H7 (cell line): ENCODE measurements at regions not wholly inside any gene's neighbourhood (a gene's known extent, or its start where the extent isn't known, plus 50 kb on each side); places are given as distances from the start of the nearest gene placed in this dataset.

ENCODE experiments used
- DNase-seq: peaks from one replicate; pipeline ENCODE4 v3.0.0; 2012
- H3K27me3 ChIP-seq: 2 replicates; pipeline ENCODE4 v1.6.0; 2011; ENCODE audit warnings: mild to moderate bottlenecking, low read length; ENCODE audit not compliant: control insufficient read depth, insufficient read depth
- H3K36me3 ChIP-seq: replicated peaks from 2 replicates; pipeline ENCODE4 v1.5.1; 2011; ENCODE audit warnings: low read length; ENCODE audit not compliant: control insufficient read depth, insufficient read depth
- H3K4me3 ChIP-seq: 2 replicates; pipeline ENCODE4 v1.5.1; 2011; ENCODE audit warnings: low read depth, mild to moderate bottlenecking, control low read depth, low read length, moderate library complexity; ENCODE audit not compliant: insufficient read depth

DNA sequence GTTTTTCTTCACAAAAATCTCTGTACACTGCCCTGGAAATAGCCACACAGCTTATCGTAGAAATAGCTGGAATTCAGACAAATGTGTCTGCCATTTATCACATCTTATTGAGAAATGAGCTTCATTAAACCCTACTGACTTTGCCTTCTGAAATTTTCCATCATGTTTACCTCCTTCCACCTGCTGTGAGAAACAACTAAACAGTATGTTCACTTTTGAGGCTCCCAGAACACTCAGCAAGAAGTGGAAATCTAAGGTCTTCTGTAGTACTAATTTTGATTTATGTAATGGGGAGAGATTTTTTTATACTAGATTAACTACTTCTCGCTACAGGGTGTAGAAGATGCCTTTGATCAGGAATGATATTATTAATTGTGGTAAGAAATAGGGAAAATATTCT, 268.0 kb downstream of the KCNC2 start:
- no peak for DNase-seq

DNA sequence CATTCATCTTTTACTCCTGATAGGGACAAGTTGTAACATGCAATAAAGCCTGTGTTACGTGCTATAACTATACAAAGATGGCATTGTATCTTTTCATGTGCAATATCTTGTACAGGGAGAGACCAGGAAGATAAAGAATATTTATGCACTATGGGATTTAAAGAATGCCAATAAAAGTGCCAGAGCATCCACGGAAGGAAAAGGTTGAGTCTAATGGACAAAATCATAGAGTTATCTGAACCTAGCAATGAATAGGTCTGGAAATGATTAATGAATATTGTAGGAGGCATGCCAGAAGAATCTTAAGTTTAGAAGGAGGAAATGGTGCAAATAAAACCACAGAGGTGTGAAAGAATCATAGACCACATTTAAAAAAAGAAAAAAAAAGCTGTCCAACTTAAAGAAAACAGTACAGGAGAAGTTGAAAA, 263.9 kb downstream of the KCNC2 start:
- Histone ChIP-seq H3K27me3 (no peaks in the 10 kb centered on the region), H3K4me3 (no peak overlapping the region), H3K36me3 (no peaks in the 10 kb centered on the region)
- no peak for DNase-seq

More for the DNA sequence above, 268.0 kb downstream of the KCNC2 start:
- Histone ChIP-seq H3K4me3 (no peak overlapping the region), H3K27me3 (no peaks in the 10 kb centered on the region), H3K36me3 (no peaks in the 10 kb centered on the region)

DNA sequence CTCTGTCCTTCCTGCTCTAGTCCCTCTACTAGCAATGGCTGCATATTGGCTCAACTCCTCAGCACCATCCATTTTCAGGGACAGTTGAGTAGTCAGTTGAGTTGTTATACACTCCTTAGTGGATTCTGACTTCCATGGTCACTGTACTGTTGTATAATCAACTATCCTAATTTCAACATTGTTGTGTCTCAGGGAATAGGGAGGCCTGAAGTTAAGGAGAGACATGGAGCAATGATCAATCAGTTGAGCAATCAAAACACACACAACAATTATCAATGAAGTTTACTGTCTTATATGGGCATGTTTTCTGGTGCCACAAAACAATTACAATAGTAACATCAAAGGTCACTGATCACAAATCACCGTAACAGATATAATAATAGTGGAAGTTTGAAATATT, 255.9 kb downstream of the KCNC2 start:
- DNase-seq, result no peak
- H3K4me3 ChIP-seq, result no peak overlapping the region
- H3K36me3 ChIP-seq, result no peaks in the 10 kb centered on the region
- H3K27me3 ChIP-seq, result no peaks in the 10 kb centered on the region

DNA sequence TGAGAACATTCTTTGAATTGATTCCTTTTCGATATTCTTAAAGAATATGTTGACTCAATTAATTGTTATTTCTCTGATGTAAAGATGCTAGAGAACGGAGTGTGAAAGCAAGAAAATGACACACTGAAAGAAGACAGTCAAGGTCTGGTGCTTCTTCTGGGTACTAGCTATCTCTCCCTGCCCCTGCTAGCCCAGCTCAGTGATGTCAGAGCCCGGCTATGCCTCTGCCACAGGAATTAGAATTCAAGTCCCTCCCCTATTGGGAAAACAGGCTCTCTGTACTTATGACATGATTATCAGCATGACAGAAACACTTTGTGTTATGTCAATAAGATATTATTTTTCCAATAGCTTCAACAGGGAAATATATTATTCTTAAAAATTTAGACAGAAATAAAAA, 252.4 kb downstream of the KCNC2 start:
- no peaks in the 10 kb centered on the region for H3K27me3 ChIP-seq

DNA sequence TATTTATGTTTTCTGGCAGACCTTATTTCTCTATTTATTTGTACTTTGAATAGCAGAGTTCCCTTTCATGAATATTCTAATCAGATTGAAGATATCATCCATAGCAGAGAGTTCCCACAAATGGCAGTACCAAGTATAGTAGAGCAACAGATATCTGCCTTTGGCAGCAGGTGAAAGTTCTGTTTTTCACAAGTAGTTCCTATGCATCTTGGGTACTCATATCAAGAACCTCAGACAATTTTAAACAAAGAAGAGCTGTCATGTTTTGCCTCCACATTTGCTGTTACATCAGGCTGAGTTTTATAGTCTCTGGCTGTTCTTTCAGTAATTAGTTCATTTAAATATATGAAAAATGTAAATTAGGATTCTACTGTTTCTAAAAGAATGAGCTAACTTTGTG, 252.0 kb downstream of the KCNC2 start:
- no peak overlapping the region for H3K4me3 ChIP-seq
- DNase-seq, result no peak
- H3K36me3 ChIP-seq, result no peaks in the 10 kb centered on the region
- H3K27me3 ChIP-seq, result no peaks in the 10 kb centered on the region

More for the DNA sequence above, 252.4 kb downstream of the KCNC2 start:
- Histone ChIP-seq H3K4me3 (no peak overlapping the region), H3K36me3 (no peaks in the 10 kb centered on the region)
- DNase-seq, result no peak

DNA sequence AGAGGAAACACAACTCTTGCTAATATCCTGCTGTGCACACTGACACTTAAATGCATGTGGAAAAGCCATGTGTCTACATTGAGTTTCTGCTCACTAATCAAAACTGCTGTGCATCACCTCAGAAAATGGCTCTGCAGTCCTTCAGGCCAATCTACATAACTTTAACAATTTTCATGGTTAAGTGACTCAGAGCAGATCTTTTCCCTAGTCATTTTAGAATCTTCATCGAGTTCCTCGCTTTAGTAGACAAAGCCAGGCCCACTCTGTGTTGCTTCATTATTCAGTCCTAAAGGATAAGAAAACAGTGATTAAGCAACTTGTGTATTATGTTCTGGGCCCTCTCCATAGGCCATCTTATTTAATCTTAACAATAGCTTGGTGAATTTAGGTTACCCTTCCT, 250.0 kb downstream of the KCNC2 start:
- H3K36me3 ChIP-seq, result no peaks in the 10 kb centered on the region
- DNase-seq, result no peak
- H3K27me3 ChIP-seq, result no peaks in the 10 kb centered on the region
- no peak overlapping the region for H3K4me3 ChIP-seq

DNA sequence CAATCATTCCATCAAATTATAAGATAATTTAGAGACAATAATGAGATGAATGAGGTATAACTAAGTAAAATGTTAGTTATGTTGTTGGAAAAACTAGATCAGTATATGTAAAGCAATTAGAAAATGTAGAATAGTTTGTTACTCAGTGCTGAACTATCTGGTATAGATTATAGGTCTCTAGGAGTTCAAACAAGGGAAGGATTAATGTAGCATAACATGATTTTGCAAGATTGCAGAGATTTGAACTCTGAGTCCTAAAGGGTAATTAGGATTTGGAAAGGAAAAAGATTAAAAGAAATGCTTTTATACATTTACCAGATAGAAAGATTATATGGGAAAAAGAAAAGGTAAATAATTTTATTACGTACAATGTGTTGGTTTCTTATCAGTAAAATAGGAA, 246.3 kb downstream of the KCNC2 start:
- H3K36me3 ChIP-seq, result no peaks in the 10 kb centered on the region
- H3K4me3 ChIP-seq, result no peak overlapping the region
- H3K27me3 ChIP-seq, result no peaks in the 10 kb centered on the region
- DNase-seq, result no peak

DNA sequence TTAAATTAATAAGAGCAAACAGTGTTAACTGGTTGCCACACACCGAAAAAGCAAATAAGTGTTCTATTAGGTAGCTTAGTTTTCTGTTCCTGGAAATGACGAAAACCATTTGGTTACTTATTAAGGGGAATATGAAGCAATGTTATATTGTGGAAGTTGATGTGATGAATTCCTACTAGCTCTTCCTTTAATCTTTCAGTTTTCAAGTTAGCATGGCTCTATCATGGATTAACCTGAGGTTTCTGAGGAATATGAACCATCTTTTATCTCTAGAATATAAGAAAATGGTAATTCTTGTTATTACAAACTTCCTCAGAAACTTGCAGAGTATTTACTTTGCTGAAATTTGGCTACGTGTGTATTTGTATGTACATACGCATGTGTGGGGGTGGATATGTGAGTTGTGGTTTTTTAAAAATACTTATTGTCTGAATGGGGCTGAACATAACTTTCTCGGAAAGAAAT, 245.7 kb downstream of the KCNC2 start:
- no peak for DNase-seq
- no peak overlapping the region for H3K4me3 ChIP-seq
- no peaks in the 10 kb centered on the region for H3K36me3 ChIP-seq
- H3K27me3 ChIP-seq, result no peaks in the 10 kb centered on the region

DNA sequence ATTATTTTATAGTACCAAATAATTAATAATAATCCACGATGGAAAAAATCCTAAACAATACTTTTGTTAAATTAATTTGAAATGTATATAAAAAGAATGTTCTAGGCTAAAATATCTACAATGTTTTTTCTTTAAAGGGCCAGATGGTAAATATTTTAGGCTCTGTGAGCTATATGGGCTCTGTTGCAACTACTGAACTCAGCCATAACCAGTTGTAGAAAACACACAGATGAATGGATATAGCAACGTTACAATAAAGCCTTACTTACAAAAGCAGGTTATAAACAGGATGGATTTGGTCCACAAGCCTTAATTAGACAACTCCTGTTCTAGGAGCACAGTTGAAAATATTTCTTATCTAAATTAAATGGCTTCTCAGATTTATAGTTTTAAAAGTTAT, 245.2 kb downstream of the KCNC2 start:
- Histone ChIP-seq H3K27me3 (no peaks in the 10 kb centered on the region), H3K4me3 (no peak overlapping the region), H3K36me3 (no peaks in the 10 kb centered on the region)
- DNase-seq, result no peak

DNA sequence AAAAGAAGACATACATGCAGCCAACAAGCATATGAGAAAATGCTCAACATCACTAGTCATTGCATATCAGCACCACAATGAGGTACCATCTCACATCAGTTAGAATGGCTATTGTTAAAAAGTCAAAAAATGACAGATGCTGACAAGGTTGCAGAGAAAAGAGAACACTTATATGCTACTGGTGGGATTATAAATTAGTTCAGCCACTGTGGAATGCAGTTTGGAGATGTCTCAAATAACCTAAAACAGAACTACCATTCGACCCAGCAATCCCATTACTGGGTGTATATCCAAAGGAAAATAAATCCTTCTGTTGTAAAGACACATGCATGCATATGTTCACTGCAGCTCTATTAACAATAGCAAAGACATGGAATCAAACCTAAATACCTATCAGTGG, 238.4 kb downstream of the KCNC2 start:
- Histone ChIP-seq H3K4me3 (no peak overlapping the region), H3K36me3 (no peaks in the 10 kb centered on the region), H3K27me3 (no peaks in the 10 kb centered on the region)
- no peak for DNase-seq

DNA sequence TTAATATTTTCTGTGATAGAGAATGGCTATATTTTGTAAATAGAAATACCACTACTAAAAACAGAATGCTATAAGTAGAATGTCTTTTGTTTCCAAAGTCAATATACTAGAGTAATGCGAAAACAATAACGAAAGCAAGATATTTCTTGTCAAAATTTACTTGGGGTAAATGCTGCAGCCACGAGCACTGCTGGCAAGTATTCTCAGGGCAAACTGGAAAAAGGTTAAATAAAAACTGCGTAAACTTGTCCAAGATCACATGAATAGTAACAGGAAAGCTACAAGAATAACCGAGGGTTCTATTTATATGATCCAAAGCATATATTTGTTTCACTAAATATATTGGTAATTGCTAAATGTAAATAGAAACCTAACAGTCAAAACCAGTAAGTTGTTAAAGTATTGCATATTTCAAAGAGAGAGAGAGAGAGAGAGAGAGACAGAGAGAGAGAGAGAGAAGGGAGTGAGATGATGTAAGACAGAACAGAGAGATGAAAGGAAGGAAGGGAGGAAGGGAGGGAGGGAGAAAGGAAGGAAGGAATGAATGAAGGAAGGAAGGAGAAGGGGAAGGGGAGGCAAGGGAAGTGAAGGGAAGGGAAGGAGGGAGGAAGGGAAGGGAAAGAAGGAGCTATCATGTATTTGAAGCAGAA, 231.7 kb downstream of the KCNC2 start:
- Histone ChIP-seq H3K36me3 (no peaks in the 10 kb centered on the region), H3K4me3 (no peak overlapping the region), H3K27me3 (no peaks in the 10 kb centered on the region)
- DNase-seq, result no peak

DNA sequence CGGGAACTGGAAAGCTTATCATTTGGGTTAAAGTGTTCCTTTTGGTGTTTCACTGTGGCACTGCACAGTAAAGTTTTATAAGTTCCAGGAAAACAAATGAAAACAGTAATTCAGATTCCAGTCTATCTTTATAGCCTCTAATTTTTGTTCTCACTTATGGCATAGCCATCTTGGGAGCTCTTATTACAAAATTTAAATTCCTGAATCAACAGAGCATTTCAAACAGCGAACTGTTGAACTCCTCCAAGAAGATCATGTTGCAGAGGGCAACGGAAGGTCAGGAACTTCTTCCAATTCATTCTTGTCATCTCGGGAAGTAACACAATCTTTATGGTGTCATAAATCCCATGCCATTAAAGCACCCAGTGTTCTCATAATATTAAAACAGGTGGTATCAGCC, 229.1 kb downstream of the KCNC2 start:
- Histone ChIP-seq H3K36me3 (no peaks in the 10 kb centered on the region), H3K4me3 (no peak overlapping the region)
- DNase-seq, result no peak

DNA sequence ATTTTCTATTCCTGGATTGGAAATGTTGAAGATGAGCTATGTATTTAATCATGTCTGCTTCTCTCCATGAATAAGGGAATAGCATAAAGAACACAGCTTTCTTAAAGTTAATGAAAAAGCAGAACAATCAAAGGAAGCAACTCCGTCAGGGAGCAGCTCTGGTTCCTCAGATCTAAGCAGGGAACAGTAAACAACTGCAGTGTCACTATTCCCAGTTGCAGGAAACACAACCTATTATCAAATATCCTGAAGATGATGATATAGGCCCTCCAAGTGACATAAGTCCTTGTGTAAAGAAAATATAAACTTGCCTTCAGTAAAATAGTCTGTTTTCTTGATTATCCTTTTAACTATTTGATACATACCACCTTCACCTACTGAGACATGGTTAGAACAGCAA, 228.1 kb downstream of the KCNC2 start:
- Histone ChIP-seq H3K4me3 (no peak overlapping the region), H3K36me3 (no peaks in the 10 kb centered on the region), H3K27me3 (no peaks in the 10 kb centered on the region)
- DNase-seq, result no peak

More for the DNA sequence above, 229.1 kb downstream of the KCNC2 start:
- H3K27me3 ChIP-seq, result no peaks in the 10 kb centered on the region

DNA sequence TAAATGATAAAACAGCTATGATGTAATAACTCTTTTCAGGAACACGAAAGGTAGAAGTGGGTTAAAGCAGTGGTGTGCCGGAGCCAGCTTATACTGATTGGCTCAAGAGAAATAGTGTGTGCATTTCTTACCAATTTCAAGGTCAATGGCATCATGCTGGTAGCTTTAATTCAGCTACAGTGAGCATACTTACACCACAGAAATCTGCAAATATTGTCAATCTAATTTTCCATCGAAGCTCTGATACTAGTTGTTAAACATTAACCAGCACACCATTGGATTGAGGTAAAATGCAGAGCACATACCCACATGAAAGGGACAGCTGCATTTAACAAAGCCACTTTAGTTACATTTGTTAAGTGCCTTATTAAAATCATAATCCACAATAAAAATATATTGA, 225.7 kb downstream of the KCNC2 start:
- Histone ChIP-seq H3K4me3 (no peak overlapping the region), H3K36me3 (no peaks in the 10 kb centered on the region), H3K27me3 (no peaks in the 10 kb centered on the region)
- no peak for DNase-seq

DNA sequence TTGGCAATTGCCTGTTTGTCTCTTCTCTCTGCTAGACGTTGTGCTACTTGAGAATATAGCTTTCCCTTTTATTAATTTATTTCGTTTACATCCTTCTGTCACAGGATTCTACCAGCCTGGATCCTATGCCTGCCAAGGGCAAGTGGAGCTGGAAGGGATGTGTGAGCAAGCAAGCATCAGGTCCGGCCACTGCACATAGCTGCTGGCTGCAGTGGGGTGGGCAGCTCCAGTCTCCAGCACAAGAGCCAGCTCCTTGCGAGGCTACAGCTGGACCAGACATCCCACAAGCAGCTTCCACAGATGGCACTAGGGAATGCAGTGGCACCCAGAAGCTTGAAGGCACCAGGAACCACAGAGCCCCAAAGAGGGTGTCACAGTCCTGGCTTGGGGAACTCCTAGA, 225.0 kb downstream of the KCNC2 start:
- H3K27me3 ChIP-seq, result no peaks in the 10 kb centered on the region
- no peak for DNase-seq
- no peak overlapping the region for H3K4me3 ChIP-seq
- H3K36me3 ChIP-seq, result no peaks in the 10 kb centered on the region
